ENCODE measurements at regions not wholly inside any gene's neighbourhood (a gene's known extent, or its start where the extent isn't known, plus 50 kb on each side); places are given as distances from the start of the nearest gene placed in this dataset.
A peak's percentile ranks its signal among the peaks of the same experiment; 100 is the strongest.

- TF ChIP-seq, protein P1, sequence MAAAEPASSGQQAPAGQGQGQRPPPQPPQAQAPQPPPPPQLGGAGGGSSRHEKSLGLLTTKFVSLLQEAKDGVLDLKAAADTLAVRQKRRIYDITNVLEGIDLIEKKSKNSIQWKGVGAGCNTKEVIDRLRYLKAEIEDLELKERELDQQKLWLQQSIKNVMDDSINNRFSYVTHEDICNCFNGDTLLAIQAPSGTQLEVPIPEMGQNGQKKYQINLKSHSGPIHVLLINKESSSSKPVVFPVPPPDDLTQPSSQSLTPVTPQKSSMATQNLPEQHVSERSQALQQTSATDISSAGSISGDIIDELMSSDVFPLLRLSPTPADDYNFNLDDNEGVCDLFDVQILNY (CRISPR knock-in tag; IDR thresholded peaks at IDR 0.05), result no peak
- TF ChIP-seq ELF1 (tag; IDR thresholded peaks at IDR 0.05), result 0 out of 2 replicates have a peak, but pooled peaks have one; percentile 52
- no peak; the same call in 1 of the 2 replicates for TF ChIP-seq CXXC5 (CRISPR knock-in tag; IDR thresholded peaks at IDR 0.05)
- no peak for TF ChIP-seq PPARD (CRISPR knock-in tag; IDR thresholded peaks at IDR 0.05)
- TF ChIP-seq ZBTB26 (CRISPR knock-in tag; IDR thresholded peaks at IDR 0.05), result no peak
- peak; percentile 41; the same call in 1 of the 2 replicates for TF ChIP-seq PYGO2 (tag; IDR thresholded peaks at IDR 0.05)
- TF ChIP-seq RUNX1 (IDR thresholded peaks at IDR 0.05; ENCODE audit: low read depth), result no peak
- no peak for TF ChIP-seq CBFA2T3 (IDR thresholded peaks at IDR 0.05)
- TF ChIP-seq CBX2 (IDR thresholded peaks at IDR 0.05; ENCODE audit: insufficient read depth, low read length, poor library complexity, severe bottlenecking), result no peak
- TF ChIP-seq, protein P2, sequence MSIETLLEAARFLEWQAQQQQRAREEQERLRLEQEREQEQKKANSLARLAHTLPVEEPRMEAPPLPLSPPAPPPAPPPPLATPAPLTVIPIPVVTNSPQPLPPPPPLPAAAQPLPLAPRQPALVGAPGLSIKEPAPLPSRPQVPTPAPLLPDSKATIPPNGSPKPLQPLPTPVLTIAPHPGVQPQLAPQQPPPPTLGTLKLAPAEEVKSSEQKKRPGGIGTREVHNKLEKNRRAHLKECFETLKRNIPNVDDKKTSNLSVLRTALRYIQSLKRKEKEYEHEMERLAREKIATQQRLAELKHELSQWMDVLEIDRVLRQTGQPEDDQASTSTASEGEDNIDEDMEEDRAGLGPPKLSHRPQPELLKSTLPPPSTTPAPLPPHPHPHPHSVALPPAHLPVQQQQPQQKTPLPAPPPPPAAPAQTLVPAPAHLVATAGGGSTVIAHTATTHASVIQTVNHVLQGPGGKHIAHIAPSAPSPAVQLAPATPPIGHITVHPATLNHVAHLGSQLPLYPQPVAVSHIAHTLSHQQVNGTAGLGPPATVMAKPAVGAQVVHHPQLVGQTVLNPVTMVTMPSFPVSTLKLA (conservative IDR thresholded peaks at IDR 0.05), result no peak
- TF ChIP-seq ZNF584 (CRISPR knock-in tag; IDR thresholded peaks at IDR 0.05; ENCODE audit: low read depth), result peak; percentile 93; the same call in 1 of the 2 replicates
- TF ChIP-seq SPI1 (IDR thresholded peaks at IDR 0.05; ENCODE audit: borderline replicate concordance, low read depth, low read length), result peak; percentile 84
- no peak for TF ChIP-seq ZNF77 (CRISPR knock-in tag; IDR thresholded peaks at IDR 0.05)
- TF ChIP-seq SMARCC2 (IDR thresholded peaks at IDR 0.05; ENCODE audit: low read depth), result peak; percentile 26; the same call in 1 of the 2 replicates
- no peak for TF ChIP-seq CTCFL (IDR thresholded peaks at IDR 0.05; ENCODE audit: borderline replicate concordance, insufficient read depth, low read depth, low read length, poor library complexity, severe bottlenecking)
- peak; percentile 62; the same call in 1 of the 2 replicates for TF ChIP-seq DMBX1 (CRISPR knock-in tag; IDR thresholded peaks at IDR 0.05; ENCODE audit: borderline replicate concordance)
- no peak for TF ChIP-seq NR2C1 (IDR thresholded peaks at IDR 0.05)
- peak; percentile 47; the same call in 1 of the 2 replicates for TF ChIP-seq NR2C1 (tag; IDR thresholded peaks at IDR 0.05)
- TF ChIP-seq RAD21 (CRISPR knock-in tag; conservative IDR thresholded peaks at IDR 0.05 in 1 of 2, IDR thresholded peaks at IDR 0.05 in 1 of 2), result 0 out of 4 replicates have a peak, but pooled peaks of 1 of the 2 experiments have one; percentile 15
- peak; percentile 19; the same call in 1 of the 2 replicates for TF ChIP-seq ARID1B (IDR thresholded peaks at IDR 0.05)
Measured at GRCh38 chr5:142466195-142466971, 141.6 kb upstream of the SPRY4 start (continued).

All from K562 (cell line).